GM12872 (cell line): ENCODE measurements at regions not wholly inside any gene's neighbourhood (a gene's known extent, or its start where the extent isn't known, plus 50 kb on each side); places are given as distances from the start of the nearest gene placed in this dataset.

Experiments used
- CTCF ChIP-seq: IDR thresholded peaks from 3 replicates; pipeline ENCODE4 v1.5.1; 2011; ENCODE audit warnings: low read depth, mild to moderate bottlenecking, low read length, moderate library complexity; ENCODE audit not compliant: insufficient read depth

- no peak for TF ChIP-seq CTCF
Measured at GRCh38 chr2:181300600-181301291, 156.4 kb upstream of the ITGA4 start.

- TF ChIP-seq CTCF = no peak
Measured at GRCh38 chr2:181304011-181304844, 153.0 kb upstream of the ITGA4 start.

- no peak for TF ChIP-seq CTCF
Measured at GRCh38 chr2:181305301-181306123, 151.7 kb upstream of the ITGA4 start.

- no peak for TF ChIP-seq CTCF
Measured at GRCh38 chr2:181306785-181307184, 150.4 kb upstream of the ITGA4 start.

- TF ChIP-seq CTCF = no peak
Measured at GRCh38 chr2:181307203-181307991, 149.8 kb upstream of the ITGA4 start.

- no peak for TF ChIP-seq CTCF
Measured at GRCh38 chr2:181308766-181309515, 148.2 kb upstream of the ITGA4 start.
